Omental fat pad (tissue), 3 donors: ENCODE measurements at regions not wholly inside any gene's neighbourhood (a gene's known extent, or its start where the extent isn't known, plus 50 kb on each side); places are given as distances from the start of the nearest gene placed in this dataset.

Source experiments
- ATAC-seq: fragments of 150-250 bp; one replicate; pipeline ENCODE4 v1.9.1; 2016; ENCODE audit warnings: mild to moderate bottlenecking, moderate library complexity; ENCODE audit not compliant: low FRiP score
- DNase-seq: peaks from one replicate; pipeline ENCODE4 v3.0.0-alpha.2; 2019; ENCODE audit warnings: low spot score
- CTCF ChIP-seq, 3 donors: fragments of 450-650 bp; IDR thresholded peaks; one replicate each; pipeline ENCODE4 v1.5.1; 2016 to 2017; ENCODE audit warnings: antibody characterized with exemption in 3 of 3, mild to moderate bottlenecking in 3 of 3, moderate library complexity in 2 of 3

GRCh38 chr2:190794377-190794776 lies 86.2 kb upstream of the GLS start:
- no peak for TF ChIP-seq CTCF (IDR thresholded peaks at IDR 0.05)
- ATAC-seq (no peak), DNase-seq (no peak)

- no peak for ATAC-seq
- no peak for DNase-seq
- TF ChIP-seq CTCF (IDR thresholded peaks at IDR 0.05), result no peak
Measured at GRCh38 chr2:190794790-190795189, 85.8 kb upstream of the GLS start.

GRCh38 chr2:190795686-190796085 lies 84.9 kb upstream of the GLS start:
- no peak for TF ChIP-seq CTCF (IDR thresholded peaks at IDR 0.05)
- no peak for DNase-seq
- no peak for ATAC-seq

GRCh38 chr2:190799999-190800398 lies 80.6 kb upstream of the GLS start:
- DNase-seq (no peak), ATAC-seq (no peak)
- TF ChIP-seq CTCF (IDR thresholded peaks at IDR 0.05), result no peak

- DNase-seq (no peak), ATAC-seq (no peak)
- no peak for TF ChIP-seq CTCF (IDR thresholded peaks at IDR 0.05)
Measured at GRCh38 chr2:190800528-190800927, 80.1 kb upstream of the GLS start.

- no peak for ATAC-seq
- no peak for TF ChIP-seq CTCF (IDR thresholded peaks at IDR 0.05)
- DNase-seq, result no peak
Measured at GRCh38 chr2:190802129-190802528, 78.5 kb upstream of the GLS start.

GRCh38 chr2:190802626-190803209 lies 77.9 kb upstream of the GLS start:
- ATAC-seq, result no peak
- TF ChIP-seq CTCF (IDR thresholded peaks at IDR 0.05), result no peak
- DNase-seq, result no peak
